A549 (cell line): ENCODE measurements at regions not wholly inside any gene's neighbourhood (a gene's known extent, or its start where the extent isn't known, plus 50 kb on each side); places are given as distances from the start of the nearest gene placed in this dataset.

Source experiments
- ATAC-seq, 2 experiments: fragments of 200-7000 bp in 1 of 2; fragments of >200 bp in 1 of 2; cut with Nextera tagmentation in 1 of 2; cut with Tn5 transposase in 1 of 2; 3 replicates each; pipeline versions ENCODE4 v1.8.0 to v1.9.1; 2018 to 2020; ENCODE audit warnings: mild to moderate bottlenecking in 1 of 2, moderate library complexity in 1 of 2
- CTCF ChIA-PET: fragments of 300-600 bp; sonication (Branson Sonifier 250); formaldehyde crosslinking; extraction: SDS; loops from one replicate; lab custom pipeline; 2021; ENCODE audit warnings: antibody characterized with exemption, inconsistent platforms; lab: Yijun Ruan, JAX
- POLR2A ChIA-PET: fragments of 350-600 bp; formaldehyde crosslinking; extraction: SDS; loops from one replicate; lab custom pipeline; 2021; ENCODE audit warnings: antibody characterized with exemption, inconsistent platforms; lab: Yijun Ruan, JAX
- DNase-seq, 2 experiments: peaks; one replicate each; pipeline versions ENCODE4 v3.0.0 to v3.0.0-alpha.2; 2011 to 2016; ENCODE audit warnings: low read depth in 1 of 2, low spot score in 1 of 2
- FAIRE-seq: peaks from 2 replicates; lab custom pipeline; 2011; peaks lifted over from hg19 to GRCh38; lab: Jason Lieb, UNC
- H3K27ac ChIP-seq, 2 experiments: fragments of >200 bp; sonication (Bioruptor Twin); formaldehyde crosslinking; 3 replicates each; pipeline ENCODE4 v1.5.1; 2016 to 2017
- H3K4me1 ChIP-seq: fragments of >200 bp; sonication (Bioruptor Twin); formaldehyde crosslinking; 3 replicates; pipeline ENCODE4 v1.6.1; 2016
- H3K4me2 ChIP-seq: fragments of >200 bp; sonication (Bioruptor Twin); formaldehyde crosslinking; 3 replicates; pipeline ENCODE4 v1.6.1; 2016
- H3K4me3 ChIP-seq: fragments of >200 bp; sonication (Bioruptor Twin); formaldehyde crosslinking; 3 replicates; pipeline ENCODE4 v1.5.1; 2016
- H3K9me3 ChIP-seq: fragments of >200 bp; sonication (Bioruptor Twin); formaldehyde crosslinking; 3 replicates; pipeline ENCODE4 v1.6.1; 2016
- BCL3 ChIP-seq: fragments of >200 bp; sonication (Bioruptor Twin); formaldehyde crosslinking; IDR thresholded peaks from 3 replicates; pipeline ENCODE4 v1.6.1; 2016
- BHLHE40 ChIP-seq: IDR thresholded peaks from 2 replicates; pipeline ENCODE4 v1.6.1; 2012; ENCODE audit warnings: low read depth, low read length, inconsistent platforms
- CBX8 ChIP-seq: fragments of 200-600 bp; sonication (generic); IDR thresholded peaks from 2 replicates; pipeline ENCODE4 v1.6.1; 2016
- CEBPB ChIP-seq, 2 experiments: fragments of >200 bp in 1 of 2; sonication (Bioruptor Twin) in 1 of 2; formaldehyde crosslinking in 1 of 2; IDR thresholded peaks; 2 replicates each; pipeline ENCODE4 v1.6.1; 2012 to 2016
- CHD4 ChIP-seq: fragments of 200-600 bp; sonication (generic); IDR thresholded peaks from 2 replicates; pipeline ENCODE4 v1.6.1; 2016; ENCODE audit warnings: antibody characterized with exemption, mild to moderate bottlenecking, borderline replicate concordance
- ELK1 ChIP-seq: fragments of 150-350 bp; IDR thresholded peaks from 2 replicates; pipeline ENCODE4 v1.6.1; 2014; ENCODE audit warnings: low read depth, mild to moderate bottlenecking, low read length
- FOSB ChIP-seq: fragments of 250-450 bp; sonication (Bioruptor Pico); IDR thresholded peaks from 2 replicates; pipeline ENCODE4 v1.5.0; 2020; ENCODE audit warnings: mild to moderate bottlenecking, moderate library complexity
- GATA3 ChIP-seq: IDR thresholded peaks from 2 replicates; pipeline ENCODE4 v1.6.1; 2012; ENCODE audit warnings: borderline replicate concordance
- HDAC2 ChIP-seq: fragments of 200-600 bp; sonication (generic); IDR thresholded peaks from 2 replicates; pipeline ENCODE4 v1.6.1; 2016
- HES2 ChIP-seq: fragments of >200 bp; sonication (Bioruptor Twin); formaldehyde crosslinking; IDR thresholded peaks from 2 replicates; pipeline ENCODE4 v1.6.1; 2016
- HMGXB4 ChIP-seq: fragments of 250-450 bp; sonication (Bioruptor Pico); IDR thresholded peaks from 2 replicates; pipeline ENCODE4 v1.5.0; 2021; ENCODE audit warnings: mild to moderate bottlenecking, moderate library complexity, borderline replicate concordance
- HOXA7 ChIP-seq: fragments of 250-450 bp; sonication (Bioruptor Pico); IDR thresholded peaks from 2 replicates; pipeline ENCODE4 v1.5.0; 2020; ENCODE audit warnings: mild to moderate bottlenecking, moderate library complexity
- KDM1A ChIP-seq: fragments of 200-600 bp; sonication (generic); IDR thresholded peaks from 2 replicates; pipeline ENCODE4 v1.6.1; 2016; ENCODE audit warnings: low read depth, mild to moderate bottlenecking
- KDM5A ChIP-seq: fragments of 200-600 bp; sonication (generic); IDR thresholded peaks from 2 replicates; pipeline ENCODE4 v1.6.1; 2016; ENCODE audit warnings: antibody characterized with exemption, mild to moderate bottlenecking
- MAFK ChIP-seq: fragments of 450-650 bp; IDR thresholded peaks from 2 replicates; pipeline ENCODE4 v1.6.1; 2014; ENCODE audit not compliant: partially characterized antibody
- MAZ ChIP-seq: fragments of 150-350 bp; IDR thresholded peaks from 2 replicates; pipeline ENCODE4 v1.6.1; 2014; ENCODE audit warnings: antibody characterized with exemption, low read depth, low read length, borderline replicate concordance
- NPAS2 ChIP-seq: fragments of 250-450 bp; sonication (Bioruptor Pico); IDR thresholded peaks from 2 replicates; pipeline ENCODE4 v1.8.0; 2022; ENCODE audit warnings: mild to moderate bottlenecking, moderate library complexity, borderline replicate concordance
- PBX3 ChIP-seq: IDR thresholded peaks from 2 replicates; pipeline ENCODE4 v1.6.1; 2012
- SMC3 ChIP-seq: fragments of >200 bp; sonication (Bioruptor Twin); formaldehyde crosslinking; IDR thresholded peaks from 3 replicates; pipeline ENCODE4 v1.6.1; 2018; ENCODE audit warnings: inconsistent platforms
- SREBF2 ChIP-seq: fragments of 450-650 bp; IDR thresholded peaks from 2 replicates; pipeline ENCODE4 v1.6.1; 2014; ENCODE audit warnings: mild to moderate bottlenecking, moderate library complexity
- whole genome bisulfite sequencing: methylation state at CpG from one replicate; pipeline ENCODE4 v1.1.6; 2017; ENCODE audit errors: missing lambda C conversion rate; 5-methylcytosine and 5-hydroxymethylcytosine counted together

GRCh38 chr15:92728266-92728665 lies 72.7 kb upstream of the FAM174B start (continued):
- TF ChIP-seq PBX3 = no peak
- TF ChIP-seq GATA3 = no peak
- TF ChIP-seq, all 56 proteins: peak for 0

GRCh38 chr15:92733090-92733933 lies 77.7 kb upstream of the FAM174B start:
- Histone ChIP-seq H3K27ac (peak overlapping the region; percentile 67 to 82), H3K4me1 (peaks cover 10% of the 10 kb centered on the region; the same call in 1 of the 3 replicates), H3K4me3 (peak overlapping the region; percentile 47), H3K9me3 (no peaks in the 10 kb centered on the region), H3K4me2 (peak overlapping the region; percentile 92)
- CTCF ChIA-PET = interaction anchor here (0.7 to 3.1 kb wide), 10 partner anchors 8 to 456 kb away, joined by 3 to 26 read pairs (median 3); no protein-coding TSS in a partner anchor
- 71% methylated on average over 12 of the region's 12 CpGs for WGBS
- TF ChIP-seq CHD4 = no peak
- no peak for TF ChIP-seq PBX3
- no peak for TF ChIP-seq BCL3
- no peak for TF ChIP-seq MAFK
- TF ChIP-seq SMC3 = no peak
- no peak for TF ChIP-seq HES2
- no peak for TF ChIP-seq KDM1A
- TF ChIP-seq HMGXB4 (CRISPR knock-in tag) = no peak
- no peak for TF ChIP-seq KDM5A
- no peak for TF ChIP-seq ELK1
- TF ChIP-seq MAZ = no peak
- TF ChIP-seq CBX8 = no peak
- TF ChIP-seq GATA3 = no peak
- TF ChIP-seq SREBF2 = no peak
- TF ChIP-seq NPAS2 (CRISPR knock-in tag) = no peak
- TF ChIP-seq BHLHE40 = no peak
- TF ChIP-seq HOXA7 (CRISPR knock-in tag) = no peak
- TF ChIP-seq HDAC2 = no peak
- no peak for TF ChIP-seq FOSB (CRISPR knock-in tag)
- no peak for TF ChIP-seq CEBPB (IDR thresholded peaks at IDR 0.05)
- ATAC-seq (no peak), DNase-seq (no peak), FAIRE-seq (no peak)
- POLR2A ChIA-PET = interaction anchor here (1.5 kb wide), 1 partner anchor 19 kb away, joined by 8 read pairs; no protein-coding TSS in a partner anchor
